Spleen (tissue), 11 donors: ENCODE measurements at regions not wholly inside any gene's neighbourhood (a gene's known extent, or its start where the extent isn't known, plus 50 kb on each side); places are given as distances from the start of the nearest gene placed in this dataset.

Experiments used
- DNase-seq: peaks from one replicate; pipeline ENCODE4 v3.0.0-alpha.2; 2020
- H3K27ac ChIP-seq, 8 donors: fragments of 200-600 bp; sonication (generic) in 7 of 8; 1 replicate in 4 of 8; 2 replicates in 4 of 8; pipeline versions ENCODE4 v1.5.0 to v1.8.0; 2016 to 2021; ENCODE audit warnings: inconsistent platforms in 4 of 8, mild to moderate bottlenecking in 4 of 8, moderate library complexity in 1 of 8
- H3K27me3 ChIP-seq, 7 donors: fragments of 200-600 bp; sonication (generic) in 6 of 7; replicated peaks in 1 of 7; 1 replicate in 4 of 7; 2 replicates in 3 of 7; pipeline versions ENCODE4 v1.5.0 to v1.8.0; 2016 to 2021; ENCODE audit warnings: inconsistent platforms in 3 of 7, mild to moderate bottlenecking in 1 of 7
- H3K36me3 ChIP-seq, 6 donors: fragments of 200-600 bp; sonication (generic) in 5 of 6; 1 replicate in 4 of 6; 2 replicates in 2 of 6; pipeline versions ENCODE4 v1.5.0 to v1.8.0; 2016 to 2021; ENCODE audit warnings: inconsistent platforms in 2 of 6
- H3K4me1 ChIP-seq, 6 donors: fragments of 200-600 bp; sonication (generic) in 5 of 6; 1 replicate in 3 of 6; 2 replicates in 3 of 6; pipeline versions ENCODE4 v1.5.0 to v1.8.0; 2016 to 2021; ENCODE audit warnings: inconsistent platforms in 3 of 6
- H3K4me3 ChIP-seq, 8 donors: fragments of 200-600 bp; sonication (generic) in 7 of 8; 1 replicate in 4 of 8; 2 replicates in 4 of 8; pipeline versions ENCODE4 v1.5.0 to v1.8.0; 2016 to 2021; ENCODE audit warnings: inconsistent platforms in 4 of 8, mild to moderate bottlenecking in 4 of 8, moderate library complexity in 2 of 8
- H3K9me3 ChIP-seq, 8 donors: fragments of 200-600 bp; sonication (generic) in 7 of 8; 1 replicate in 4 of 8; 2 replicates in 4 of 8; pipeline versions ENCODE4 v1.5.0 to v1.8.0; 2016 to 2021; ENCODE audit warnings: inconsistent platforms in 4 of 8
- POLR2A ChIP-seq, 3 donors: fragments of 450-650 bp; IDR thresholded peaks; one replicate each; pipeline ENCODE4 v1.5.1; 2017; ENCODE audit warnings: antibody characterized with exemption in 3 of 3, mild to moderate bottlenecking in 1 of 3
- POLR2AphosphoS5 ChIP-seq, 3 donors: sonication (generic); formaldehyde crosslinking; IDR thresholded peaks; one replicate each; pipeline ENCODE4 v1.5.1; 2017; ENCODE audit warnings: antibody characterized with exemption in 3 of 3
- WGBS, 5 donors: extraction: QIAGEN DNeasy Blood & Tissue Kit in 3 of 5; methylation state at CpG; one replicate each; pipeline versions ENCODE4 v1.1.5 to v1.1.7; 2013 to 2018; 5-methylcytosine and 5-hydroxymethylcytosine counted together
- intact Hi-C: fragments of 100-400 bp; cut with DNase I; formaldehyde crosslinking; loops from one replicate; pipeline ENCODE4 v1.15.0; 2023; ENCODE audit warnings: low total_unique reads
- TF ChIP-seq, protein P1 (sequence below), 11 experiments: fragments of 200-600 bp in 7 of 11; fragments of 450-650 bp in 4 of 11; sonication (generic) in 4 of 11; IDR thresholded peaks in 8 of 11; conservative IDR thresholded peaks in 3 of 11; 1 replicate in 7 of 11; 2 replicates in 4 of 11; pipeline versions ENCODE4 v1.4.0 to v1.8.0; 2016 to 2021; ENCODE audit warnings: antibody characterized with exemption in 11 of 11, inconsistent platforms in 4 of 11, mild to moderate bottlenecking in 1 of 11
- donor health status: healthy with polysubstance abuse.
- donor health status: DM: no; HTN: no; CAD: no; lungs with moderate emphysema.
- donor health status: DM: no; HTN: no; CAD: no.
- donor health status: Bipolar disorder and iron deficiency.
- donor health status: healthy.
- donor health status: DM: no; HTN: no; CAD: no.
- donor health status: DM: yes; HTN: yes; CAD: no.

DNA sequence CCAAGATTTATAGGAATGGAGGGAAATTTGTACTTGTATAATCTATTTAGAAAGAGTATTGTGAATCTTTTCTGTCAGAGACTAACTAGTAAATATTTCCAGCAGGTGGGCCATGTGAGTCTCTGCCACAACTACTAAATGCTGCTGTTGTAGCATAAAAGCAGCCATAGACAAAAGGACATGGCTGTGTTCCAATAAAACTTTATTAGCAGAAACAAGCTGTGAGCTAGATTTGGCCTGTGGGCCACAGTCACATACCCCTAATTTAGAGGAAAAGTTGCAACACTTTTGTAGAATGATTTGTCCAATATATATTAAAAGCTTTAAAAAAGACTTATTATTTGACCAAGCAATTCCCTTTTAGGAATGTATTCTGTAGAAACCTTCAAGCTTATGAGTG is 207.2 kb downstream of the LMBRD1 start:
- Histone ChIP-seq H3K4me1 (peaks cover 0 to 7% (median 0%) of the 10 kb centered on the region in 6 donors), H3K27me3 (no peaks in the 10 kb centered on the region), H3K9me3 (no peaks in the 10 kb centered on the region), H3K4me3 (no peak overlapping the region), H3K36me3 (no peaks in the 10 kb centered on the region), H3K27ac (no peak overlapping the region)
- no peak for DNase-seq
- intact Hi-C loops, result no loop called here
- TF ChIP-seq POLR2A (IDR thresholded peaks at IDR 0.05), result no peak
- TF ChIP-seq, protein P1, sequence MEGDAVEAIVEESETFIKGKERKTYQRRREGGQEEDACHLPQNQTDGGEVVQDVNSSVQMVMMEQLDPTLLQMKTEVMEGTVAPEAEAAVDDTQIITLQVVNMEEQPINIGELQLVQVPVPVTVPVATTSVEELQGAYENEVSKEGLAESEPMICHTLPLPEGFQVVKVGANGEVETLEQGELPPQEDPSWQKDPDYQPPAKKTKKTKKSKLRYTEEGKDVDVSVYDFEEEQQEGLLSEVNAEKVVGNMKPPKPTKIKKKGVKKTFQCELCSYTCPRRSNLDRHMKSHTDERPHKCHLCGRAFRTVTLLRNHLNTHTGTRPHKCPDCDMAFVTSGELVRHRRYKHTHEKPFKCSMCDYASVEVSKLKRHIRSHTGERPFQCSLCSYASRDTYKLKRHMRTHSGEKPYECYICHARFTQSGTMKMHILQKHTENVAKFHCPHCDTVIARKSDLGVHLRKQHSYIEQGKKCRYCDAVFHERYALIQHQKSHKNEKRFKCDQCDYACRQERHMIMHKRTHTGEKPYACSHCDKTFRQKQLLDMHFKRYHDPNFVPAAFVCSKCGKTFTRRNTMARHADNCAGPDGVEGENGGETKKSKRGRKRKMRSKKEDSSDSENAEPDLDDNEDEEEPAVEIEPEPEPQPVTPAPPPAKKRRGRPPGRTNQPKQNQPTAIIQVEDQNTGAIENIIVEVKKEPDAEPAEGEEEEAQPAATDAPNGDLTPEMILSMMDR (IDR thresholded peaks at IDR 0.05 in 8 of 11, conservative IDR thresholded peaks at IDR 0.05 in 3 of 11), result no peak
- no peak for TF ChIP-seq POLR2AphosphoS5 (IDR thresholded peaks at IDR 0.05)

DNA sequence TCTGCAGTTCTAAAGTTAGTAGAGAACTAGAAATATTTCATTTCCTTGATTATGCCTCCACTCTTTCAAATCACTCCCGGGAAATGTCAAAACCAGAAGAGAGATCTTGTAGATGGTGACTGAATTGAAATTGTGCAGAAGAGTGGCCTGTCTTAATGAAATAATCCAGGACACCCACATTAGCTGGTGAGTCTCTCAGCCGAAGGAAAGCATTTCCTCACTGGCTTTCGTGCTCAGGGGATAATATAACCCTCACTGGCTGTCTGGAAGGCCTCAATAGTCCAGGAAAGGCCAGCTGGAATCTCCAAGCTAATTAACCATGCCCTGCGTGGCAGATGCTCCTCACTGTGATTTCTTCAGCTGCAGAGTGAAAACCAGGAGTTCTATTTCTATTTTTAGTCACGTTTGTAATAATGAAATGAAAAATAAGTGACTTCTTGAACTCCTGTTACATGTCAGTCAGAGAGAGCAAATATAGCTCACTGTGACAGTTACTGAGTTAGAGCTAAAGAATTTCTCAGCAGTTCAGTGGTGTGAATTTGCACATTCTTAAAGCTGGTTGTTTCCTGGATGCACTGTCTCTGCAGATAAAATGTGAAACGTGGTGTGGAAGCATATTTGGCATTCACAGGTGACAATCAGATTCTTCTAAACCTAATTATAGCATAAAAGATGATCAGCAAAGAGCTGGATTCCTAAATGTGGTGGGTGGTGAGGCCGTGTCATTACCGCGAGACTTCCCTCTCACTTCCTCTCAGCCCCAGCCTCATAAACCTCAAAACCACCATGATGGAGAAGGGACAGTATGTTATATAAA is 211.7 kb downstream of the LMBRD1 start:
- Histone ChIP-seq H3K9me3 (no peaks in the 10 kb centered on the region), H3K36me3 (no peaks in the 10 kb centered on the region), H3K27ac (no peak overlapping the region), H3K4me3 (no peak overlapping the region), H3K4me1 (peaks cover 0 to 7% (median 0%) of the 10 kb centered on the region in 6 donors), H3K27me3 (no peaks in the 10 kb centered on the region)
- no peak for DNase-seq
- WGBS, 5 donors, result 12 to 21% (median 16%) methylated on average over 9 of the region's 9 CpGs
- TF ChIP-seq POLR2AphosphoS5 (IDR thresholded peaks at IDR 0.05) (no peak), POLR2A (IDR thresholded peaks at IDR 0.05) (no peak)
- TF ChIP-seq, protein P1 (IDR thresholded peaks at IDR 0.05 in 8 of 11, conservative IDR thresholded peaks at IDR 0.05 in 3 of 11), result no peak
- intact Hi-C loops, result no loop called here

DNA sequence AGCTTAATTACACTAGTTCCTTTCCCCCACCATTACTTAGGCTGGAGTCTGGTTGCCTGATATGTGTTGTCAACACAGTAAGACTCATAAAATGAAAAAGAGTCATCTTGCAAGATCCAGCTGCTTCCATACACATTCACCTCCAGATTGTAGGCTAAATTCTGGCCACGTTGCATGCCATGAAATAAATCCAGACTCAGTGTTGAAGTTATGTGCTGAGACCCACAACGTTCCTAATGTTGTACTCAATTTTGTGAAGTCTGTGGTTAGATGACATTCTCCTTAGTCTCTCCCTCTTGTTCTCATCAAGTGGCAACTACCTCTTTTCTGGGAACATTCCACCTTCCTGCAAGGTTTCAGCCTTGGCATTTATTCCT is 212.3 kb downstream of the LMBRD1 start:
- H3K36me3 ChIP-seq, result no peaks in the 10 kb centered on the region
- DNase-seq, result no peak
- H3K4me1 ChIP-seq, result peaks cover 0 to 7% (median 0%) of the 10 kb centered on the region in 6 donors
- intact Hi-C loops, result no loop called here
- no peaks in the 10 kb centered on the region for H3K9me3 ChIP-seq
- WGBS, 5 donors, result 46 to 57% (median 51%) methylated on average over 2 of the region's 2 CpGs
- no peaks in the 10 kb centered on the region for H3K27me3 ChIP-seq
- no peak overlapping the region for H3K27ac ChIP-seq
- TF ChIP-seq POLR2AphosphoS5 (IDR thresholded peaks at IDR 0.05), result no peak
- TF ChIP-seq POLR2A (IDR thresholded peaks at IDR 0.05), result no peak
- TF ChIP-seq, protein P1 (IDR thresholded peaks at IDR 0.05 in 8 of 11, conservative IDR thresholded peaks at IDR 0.05 in 3 of 11), result no peak
- no peak overlapping the region for H3K4me3 ChIP-seq

- Histone ChIP-seq H3K27ac (no peak overlapping the region), H3K9me3 (no peaks in the 10 kb centered on the region), H3K36me3 (no peaks in the 10 kb centered on the region), H3K4me1 (peaks cover 0 to 7% (median 0%) of the 10 kb centered on the region in 6 donors), H3K4me3 (no peak overlapping the region), H3K27me3 (no peaks in the 10 kb centered on the region)
- DNase-seq, result no peak
- intact Hi-C loops, result no loop called here
- 80 to 91% (median 85%) methylated on average over 4 of the region's 4 CpGs for WGBS, 5 donors
- no peak for TF ChIP-seq POLR2A (IDR thresholded peaks at IDR 0.05)
- no peak for TF ChIP-seq POLR2AphosphoS5 (IDR thresholded peaks at IDR 0.05)
- TF ChIP-seq, protein P1 (IDR thresholded peaks at IDR 0.05 in 8 of 11, conservative IDR thresholded peaks at IDR 0.05 in 3 of 11), result no peak
These were observed 215.2 kb downstream of the LMBRD1 start for GRCh38 chr6:69581581-69581980.
